Liver (tissue), 8 donors: ENCODE measurements at regions not wholly inside any gene's neighbourhood (a gene's known extent, or its start where the extent isn't known, plus 50 kb on each side); places are given as distances from the start of the nearest gene placed in this dataset.

Experiments
- DNase-seq: peaks from one replicate; pipeline ENCODE4 v3.0.0-alpha.2; 2017; ENCODE audit warnings: low spot score
- H3K27ac ChIP-seq, 2 donors: one replicate each; pipeline ENCODE4 v1.7.0; 2013; ENCODE audit warnings: inconsistent platforms in 2 of 2, low read length in 2 of 2, control low read depth in 1 of 2, low read depth in 1 of 2, mild to moderate bottlenecking in 1 of 2
- H3K27me3 ChIP-seq, 4 donors: one replicate each; pipeline versions ENCODE4 v1.6.1 to v1.7.0; 2013; ENCODE audit warnings: low read length in 3 of 4, inconsistent platforms in 1 of 4, mild to moderate bottlenecking in 1 of 4, moderate library complexity in 1 of 4; ENCODE audit not compliant: control insufficient read depth in 4 of 4, insufficient read depth in 4 of 4
- H3K36me3 ChIP-seq, 4 donors: one replicate each; pipeline versions ENCODE4 v1.6.1 to v1.7.0; 2013; ENCODE audit warnings: low read length in 3 of 4, mild to moderate bottlenecking in 3 of 4, low read depth in 1 of 4, moderate library complexity in 1 of 4; ENCODE audit not compliant: control insufficient read depth in 4 of 4, insufficient read depth in 3 of 4
- H3K4me1 ChIP-seq, 4 donors: one replicate each; pipeline versions ENCODE4 v1.6.1 to v1.7.0; 2013; ENCODE audit warnings: low read length in 3 of 4, mild to moderate bottlenecking in 3 of 4, moderate library complexity in 1 of 4; ENCODE audit not compliant: control insufficient read depth in 4 of 4, insufficient read depth in 4 of 4
- H3K4me3 ChIP-seq, 3 donors: one replicate each; pipeline versions ENCODE4 v1.6.1 to v1.7.0; 2013; ENCODE audit warnings: low read length in 3 of 3, control low read depth in 1 of 3, low read depth in 1 of 3, mild to moderate bottlenecking in 1 of 3
- H3K9ac ChIP-seq, 2 donors: one replicate each; pipeline ENCODE4 v1.7.0; 2013; ENCODE audit warnings: low read length in 2 of 2, mild to moderate bottlenecking in 2 of 2, moderate library complexity in 2 of 2, control low read depth in 1 of 2, low read depth in 1 of 2
- H3K9me3 ChIP-seq, 4 donors: one replicate each; pipeline versions ENCODE4 v1.6.1 to v1.7.0; 2013; ENCODE audit warnings: low read length in 3 of 4; ENCODE audit not compliant: control insufficient read depth in 4 of 4
- EGR1 ChIP-seq, 2 donors: IDR thresholded peaks; 2 replicates each; pipeline ENCODE4 v1.6.1; 2016 to 2018; ENCODE audit warnings: antibody characterized with exemption in 2 of 2, low read depth in 2 of 2
- FOXA1 ChIP-seq: IDR thresholded peaks from 2 replicates; pipeline ENCODE4 v1.6.1; 2016; ENCODE audit warnings: antibody characterized with exemption
- FOXA2 ChIP-seq: IDR thresholded peaks from 2 replicates; pipeline ENCODE4 v1.6.1; 2016; ENCODE audit warnings: antibody characterized with exemption
- GABPA ChIP-seq, 2 donors: IDR thresholded peaks in 1 of 2; conservative IDR thresholded peaks in 1 of 2; 2 replicates each; pipeline ENCODE4 v1.6.1; 2016; ENCODE audit warnings: antibody characterized with exemption in 2 of 2, mild to moderate bottlenecking in 1 of 2, moderate library complexity in 1 of 2
- HNF4G ChIP-seq: IDR thresholded peaks from 2 replicates; pipeline ENCODE4 v1.6.1; 2016; ENCODE audit warnings: antibody characterized with exemption
- JUND ChIP-seq, 2 donors: IDR thresholded peaks; 2 replicates each; pipeline ENCODE4 v1.6.1; 2016; ENCODE audit warnings: antibody characterized with exemption in 2 of 2
- NR2F2 ChIP-seq: IDR thresholded peaks from 2 replicates; pipeline ENCODE4 v1.6.1; 2016; ENCODE audit warnings: antibody characterized with exemption
- RAD21 ChIP-seq, 2 donors: IDR thresholded peaks; 2 replicates each; pipeline ENCODE4 v1.6.1; 2016; ENCODE audit warnings: antibody characterized with exemption in 2 of 2, mild to moderate bottlenecking in 2 of 2
- SP1 ChIP-seq: IDR thresholded peaks from 2 replicates; pipeline ENCODE4 v1.6.1; 2018; ENCODE audit warnings: antibody characterized with exemption, mild to moderate bottlenecking
- TAF1 ChIP-seq: conservative IDR thresholded peaks from 2 replicates; pipeline ENCODE4 v1.6.1; 2016; ENCODE audit warnings: antibody characterized with exemption, mild to moderate bottlenecking
- YY1 ChIP-seq: IDR thresholded peaks from 2 replicates; pipeline ENCODE4 v1.6.1; 2016; ENCODE audit warnings: antibody characterized with exemption, mild to moderate bottlenecking
- WGBS: extraction: QIAGEN DNeasy Blood & Tissue Kit; methylation state at CpG from one replicate; pipeline ENCODE4 v1.1.7; 2013; 5-methylcytosine and 5-hydroxymethylcytosine counted together
- TF ChIP-seq, protein P1 (sequence below): IDR thresholded peaks from 2 replicates; pipeline ENCODE4 v1.6.1; 2016; ENCODE audit warnings: antibody characterized with exemption
- TF ChIP-seq, protein P2 (sequence below): IDR thresholded peaks from 2 replicates; pipeline ENCODE4 v1.6.1; 2016; ENCODE audit warnings: antibody characterized with exemption
- TF ChIP-seq, protein P3 (sequence below): fragments of 150-350 bp; IDR thresholded peaks from 2 replicates; pipeline ENCODE4 v1.5.1; 2017; ENCODE audit warnings: improper control_type of control experiment, low read depth, low read length; ENCODE audit not compliant: missing input control
- donor health status: healthy.
- donor health status: healthy.
- donor health status: healthy.
- donor health status: healthy.
- donor health status: healthy.

DNA sequence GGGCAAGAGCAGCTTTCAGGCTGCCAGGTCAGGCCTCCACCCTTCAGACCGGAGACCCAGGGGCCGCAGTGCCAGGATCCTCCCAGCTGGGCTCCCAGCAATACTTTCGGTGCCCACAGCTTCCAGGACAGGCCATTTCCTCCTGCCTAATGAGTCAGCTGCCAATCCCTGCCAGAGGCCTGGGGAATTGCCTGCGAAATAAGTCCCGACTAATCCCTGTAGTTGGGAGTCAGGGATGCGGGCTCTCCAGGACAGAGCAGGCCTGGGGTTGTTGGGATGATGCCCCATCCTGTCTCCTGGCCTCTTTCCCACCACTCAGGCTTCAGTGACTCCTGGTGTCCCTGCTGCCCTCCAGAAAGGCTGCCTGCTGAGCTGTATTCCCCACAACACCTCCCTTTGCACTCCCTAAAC is 143.5 kb upstream of the UNC5B start:
- Histone ChIP-seq H3K4me1 (no peaks in the 10 kb centered on the region), H3K27ac (no peak overlapping the region), H3K4me3 (no peak overlapping the region), H3K36me3 (no peaks in the 10 kb centered on the region), H3K9ac (no peak overlapping the region), H3K27me3 (peaks cover 0 to 2% (median 0%) of the 10 kb centered on the region in 4 donors), H3K9me3 (no peaks in the 10 kb centered on the region)
- WGBS: 88% methylated on average over 6 of the region's 6 CpGs
- no peak for DNase-seq
- TF ChIP-seq JUND (IDR thresholded peaks at IDR 0.05): no peak
- TF ChIP-seq YY1: no peak
- TF ChIP-seq, protein P1, sequence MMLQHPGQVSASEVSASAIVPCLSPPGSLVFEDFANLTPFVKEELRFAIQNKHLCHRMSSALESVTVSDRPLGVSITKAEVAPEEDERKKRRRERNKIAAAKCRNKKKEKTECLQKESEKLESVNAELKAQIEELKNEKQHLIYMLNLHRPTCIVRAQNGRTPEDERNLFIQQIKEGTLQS: no peak
- TF ChIP-seq TAF1: no peak
- TF ChIP-seq HNF4G: no peak
- TF ChIP-seq, protein P2, sequence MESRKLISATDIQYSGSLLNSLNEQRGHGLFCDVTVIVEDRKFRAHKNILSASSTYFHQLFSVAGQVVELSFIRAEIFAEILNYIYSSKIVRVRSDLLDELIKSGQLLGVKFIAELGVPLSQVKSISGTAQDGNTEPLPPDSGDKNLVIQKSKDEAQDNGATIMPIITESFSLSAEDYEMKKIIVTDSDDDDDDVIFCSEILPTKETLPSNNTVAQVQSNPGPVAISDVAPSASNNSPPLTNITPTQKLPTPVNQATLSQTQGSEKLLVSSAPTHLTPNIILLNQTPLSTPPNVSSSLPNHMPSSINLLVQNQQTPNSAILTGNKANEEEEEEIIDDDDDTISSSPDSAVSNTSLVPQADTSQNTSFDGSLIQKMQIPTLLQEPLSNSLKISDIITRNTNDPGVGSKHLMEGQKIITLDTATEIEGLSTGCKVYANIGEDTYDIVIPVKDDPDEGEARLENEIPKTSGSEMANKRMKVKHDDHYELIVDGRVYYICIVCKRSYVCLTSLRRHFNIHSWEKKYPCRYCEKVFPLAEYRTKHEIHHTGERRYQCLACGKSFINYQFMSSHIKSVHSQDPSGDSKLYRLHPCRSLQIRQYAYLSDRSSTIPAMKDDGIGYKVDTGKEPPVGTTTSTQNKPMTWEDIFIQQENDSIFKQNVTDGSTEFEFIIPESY: no peak
- TF ChIP-seq GABPA (IDR thresholded peaks at IDR 0.05 in 1 of 2, conservative IDR thresholded peaks at IDR 0.05 in 1 of 2): no peak
- no peak for TF ChIP-seq FOXA2
- no peak for TF ChIP-seq SP1
- TF ChIP-seq EGR1 (IDR thresholded peaks at IDR 0.05; ENCODE audit: low read depth in 2 of 2): no peak
- TF ChIP-seq NR2F2: no peak
- TF ChIP-seq FOXA1: no peak

DNA sequence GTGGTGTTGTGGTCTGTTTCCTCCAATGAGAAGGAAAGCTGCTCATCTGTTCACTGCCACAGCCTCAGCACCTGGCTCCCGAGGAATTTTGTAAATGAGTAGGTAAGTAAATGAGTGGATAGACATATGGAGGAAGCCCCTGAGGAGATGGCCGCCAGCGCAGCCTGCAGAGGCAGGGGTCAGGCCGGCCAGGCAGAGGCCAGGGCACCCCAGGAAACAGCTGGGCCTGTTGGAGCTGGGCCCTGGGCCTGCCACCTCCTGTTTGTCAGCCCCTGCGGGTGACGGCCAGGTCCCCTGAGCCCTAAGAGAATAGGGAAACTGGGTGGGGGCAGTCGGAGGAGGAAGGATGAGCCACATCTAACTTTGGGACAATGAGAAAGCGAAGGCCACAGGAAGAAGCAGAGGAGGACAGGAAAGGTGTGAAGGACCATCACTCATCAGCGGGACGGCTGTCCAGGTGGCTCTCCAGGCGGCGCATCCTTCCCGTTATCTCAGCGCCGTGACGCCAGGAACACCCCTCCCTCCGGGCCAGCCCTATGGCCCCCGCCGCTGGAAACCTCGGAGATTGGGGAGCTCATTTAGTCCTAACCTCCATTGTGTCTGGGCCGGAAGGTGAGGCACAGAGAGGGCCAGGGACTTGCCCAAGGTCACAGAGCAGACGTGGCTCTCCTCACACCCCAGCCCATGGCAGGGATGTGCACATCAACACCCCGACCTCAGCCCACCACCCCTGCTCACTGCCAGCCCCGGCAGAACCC is 142.3 kb upstream of the UNC5B start:
- Histone ChIP-seq H3K4me3 (no peak overlapping the region), H3K27ac (no peak overlapping the region), H3K9ac (no peak overlapping the region), H3K27me3 (peaks cover 0 to 2% (median 0%) of the 10 kb centered on the region in 4 donors), H3K36me3 (no peaks in the 10 kb centered on the region), H3K9me3 (no peaks in the 10 kb centered on the region), H3K4me1 (no peaks in the 10 kb centered on the region)
- 79% methylated on average over 24 of the region's 24 CpGs for WGBS
- TF ChIP-seq RAD21 (IDR thresholded peaks at IDR 0.05) (no peak), JUND (IDR thresholded peaks at IDR 0.05) (no peak), TAF1 (no peak), YY1 (no peak), FOXA1 (no peak), NR2F2 (no peak)
- TF ChIP-seq, protein P2: no peak
- TF ChIP-seq, protein P1: no peak
- TF ChIP-seq, protein P3, sequence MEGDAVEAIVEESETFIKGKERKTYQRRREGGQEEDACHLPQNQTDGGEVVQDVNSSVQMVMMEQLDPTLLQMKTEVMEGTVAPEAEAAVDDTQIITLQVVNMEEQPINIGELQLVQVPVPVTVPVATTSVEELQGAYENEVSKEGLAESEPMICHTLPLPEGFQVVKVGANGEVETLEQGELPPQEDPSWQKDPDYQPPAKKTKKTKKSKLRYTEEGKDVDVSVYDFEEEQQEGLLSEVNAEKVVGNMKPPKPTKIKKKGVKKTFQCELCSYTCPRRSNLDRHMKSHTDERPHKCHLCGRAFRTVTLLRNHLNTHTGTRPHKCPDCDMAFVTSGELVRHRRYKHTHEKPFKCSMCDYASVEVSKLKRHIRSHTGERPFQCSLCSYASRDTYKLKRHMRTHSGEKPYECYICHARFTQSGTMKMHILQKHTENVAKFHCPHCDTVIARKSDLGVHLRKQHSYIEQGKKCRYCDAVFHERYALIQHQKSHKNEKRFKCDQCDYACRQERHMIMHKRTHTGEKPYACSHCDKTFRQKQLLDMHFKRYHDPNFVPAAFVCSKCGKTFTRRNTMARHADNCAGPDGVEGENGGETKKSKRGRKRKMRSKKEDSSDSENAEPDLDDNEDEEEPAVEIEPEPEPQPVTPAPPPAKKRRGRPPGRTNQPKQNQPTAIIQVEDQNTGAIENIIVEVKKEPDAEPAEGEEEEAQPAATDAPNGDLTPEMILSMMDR: no peak
- DNase-seq: no peak
